Activated effector memory CD4-positive, alpha-beta T cell treated with Interleukin-2 at 50 U/mL for 16 hours (primary cell): ENCODE measurements at regions not wholly inside any gene's neighbourhood (a gene's known extent, or its start where the extent isn't known, plus 50 kb on each side); places are given as distances from the start of the nearest gene placed in this dataset.

Source experiments
- DNase-seq: peaks from one replicate; pipeline ENCODE4 v3.0.0-alpha.2; 2020

GRCh38 chr11:116641561-116642045, 131.2 kb downstream of the BUD13 start:
- no peak for DNase-seq

DNA sequence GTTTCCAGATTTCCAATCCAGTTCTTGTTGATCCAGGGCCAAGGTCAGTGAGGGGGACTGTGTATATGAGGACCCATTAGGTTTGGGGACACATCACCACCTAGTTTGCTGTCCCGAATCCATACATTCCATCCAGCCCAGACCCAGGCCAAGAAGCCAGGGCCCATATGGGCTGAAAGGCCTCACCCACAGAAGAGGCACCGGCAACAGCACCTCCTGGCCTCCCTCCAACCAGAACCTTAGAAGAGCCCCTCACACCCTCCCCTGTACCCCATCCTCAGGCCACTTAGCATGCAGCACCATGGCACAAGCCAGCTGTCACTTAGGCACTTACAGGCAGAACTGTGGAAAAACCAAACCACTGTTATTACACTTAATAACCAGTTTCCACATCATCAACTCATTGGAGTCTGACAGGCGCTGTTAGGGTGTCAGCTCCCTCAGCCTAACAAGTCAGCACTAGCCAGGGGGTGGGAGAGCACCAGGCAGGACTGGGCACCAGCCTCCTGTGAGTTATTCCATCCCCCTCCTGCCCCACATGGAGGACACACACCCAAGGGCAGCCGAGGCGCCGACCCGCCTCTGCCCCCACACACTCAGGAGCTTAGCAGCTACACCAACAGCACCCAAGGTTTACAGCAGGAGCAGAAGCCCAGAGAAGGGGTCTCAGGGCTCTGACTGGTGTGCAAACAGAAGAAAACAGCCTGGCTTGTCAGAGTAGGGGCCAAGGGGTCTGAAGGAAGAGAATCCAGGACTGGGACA, 132.0 kb downstream of the BUD13 start:
- no peak for DNase-seq

GRCh38 chr11:116638463-116638862, 134.3 kb downstream of the BUD13 start:
- DNase-seq, result no peak

GRCh38 chr11:116637766-116638165, 135.0 kb downstream of the BUD13 start:
- no peak for DNase-seq

GRCh38 chr11:116636341-116636929, 136.4 kb downstream of the BUD13 start:
- DNase-seq, result no peak

GRCh38 chr11:116631201-116631600, 141.6 kb downstream of the BUD13 start:
- no peak for DNase-seq

- DNase-seq, result no peak
These were observed 154.3 kb downstream of the BUD13 start for GRCh38 chr11:116618461-116618860.

GRCh38 chr11:116615211-116615865, 157.4 kb downstream of the BUD13 start:
- DNase-seq, result no peak

- no peak for DNase-seq
These were observed 158.2 kb downstream of the BUD13 start for GRCh38 chr11:116614306-116615210.

DNA sequence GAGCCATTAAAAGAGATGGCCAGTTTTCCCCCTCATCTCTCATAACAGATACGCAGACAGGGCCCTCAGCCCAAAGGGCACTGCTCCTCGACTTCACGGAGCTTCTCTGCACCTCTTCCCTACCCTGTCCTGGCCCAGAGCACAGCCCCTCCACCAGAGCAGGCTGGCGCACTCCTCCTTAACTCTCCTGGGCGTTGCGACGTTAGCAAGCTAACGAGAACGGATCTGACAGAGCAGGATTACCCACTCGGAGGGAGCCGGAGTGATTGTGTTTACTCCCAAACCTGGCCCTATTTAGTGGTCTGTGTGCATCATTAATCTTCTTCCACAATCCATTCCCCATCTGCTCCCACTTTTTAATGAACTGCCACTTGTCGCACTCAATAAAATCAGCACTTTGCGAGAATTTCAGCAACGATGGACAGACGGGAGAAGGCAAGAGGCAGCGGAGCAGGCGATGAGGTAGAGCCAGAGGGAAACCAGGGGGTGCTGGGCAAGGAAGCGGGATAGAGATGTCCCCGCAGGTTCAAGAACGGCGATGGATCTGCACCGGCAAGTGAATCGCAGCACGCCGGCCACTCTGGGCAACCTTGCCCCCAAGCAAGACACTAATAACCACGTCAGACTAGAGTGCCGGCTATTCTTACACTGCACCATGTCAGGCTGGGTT, 159.4 kb downstream of the BUD13 start:
- no peak for DNase-seq

- no peak for DNase-seq
These were observed 160.7 kb downstream of the BUD13 start for GRCh38 chr11:116611998-116612620.

GRCh38 chr11:116610190-116610589, 162.6 kb downstream of the BUD13 start:
- no peak for DNase-seq

- no peak for DNase-seq
These were observed 165.8 kb downstream of the BUD13 start for GRCh38 chr11:116607027-116607426.

GRCh38 chr11:116605543-116606459, 167.0 kb downstream of the BUD13 start:
- no peak for DNase-seq

DNA sequence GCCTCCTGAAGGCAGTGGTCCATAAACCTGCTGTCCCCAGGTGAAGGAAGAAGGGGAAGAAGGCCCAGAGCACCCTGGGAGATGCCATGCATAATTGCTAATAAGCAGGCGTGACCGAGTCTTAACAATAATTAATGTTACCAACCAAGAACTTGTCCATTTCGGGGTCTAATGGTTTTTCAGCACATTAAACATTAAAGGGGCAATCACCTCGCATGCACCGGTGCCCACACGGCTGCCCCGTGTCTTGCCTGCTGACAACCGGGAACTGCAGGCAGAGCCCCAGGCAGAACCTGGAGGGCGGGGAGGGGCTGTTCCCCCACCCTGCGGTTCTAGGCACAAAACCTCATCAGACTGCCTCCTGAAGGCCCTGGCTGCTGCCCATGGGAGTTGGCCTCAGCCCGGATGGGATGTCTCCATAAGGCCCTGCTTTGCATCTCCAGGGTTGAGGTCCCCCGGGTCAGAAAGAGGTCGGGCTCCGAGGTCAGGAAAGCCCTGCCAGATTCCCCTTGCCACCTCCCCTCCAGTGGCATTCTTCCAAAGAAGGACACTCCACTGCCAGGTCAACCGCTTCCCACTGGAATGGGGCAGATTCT, 169.0 kb downstream of the BUD13 start:
- DNase-seq, result no peak

- DNase-seq, result no peak
These were observed 170.2 kb downstream of the BUD13 start for GRCh38 chr11:116602637-116602942.

- no peak for DNase-seq
These were observed 170.8 kb downstream of the BUD13 start for GRCh38 chr11:116601814-116602636.

DNA sequence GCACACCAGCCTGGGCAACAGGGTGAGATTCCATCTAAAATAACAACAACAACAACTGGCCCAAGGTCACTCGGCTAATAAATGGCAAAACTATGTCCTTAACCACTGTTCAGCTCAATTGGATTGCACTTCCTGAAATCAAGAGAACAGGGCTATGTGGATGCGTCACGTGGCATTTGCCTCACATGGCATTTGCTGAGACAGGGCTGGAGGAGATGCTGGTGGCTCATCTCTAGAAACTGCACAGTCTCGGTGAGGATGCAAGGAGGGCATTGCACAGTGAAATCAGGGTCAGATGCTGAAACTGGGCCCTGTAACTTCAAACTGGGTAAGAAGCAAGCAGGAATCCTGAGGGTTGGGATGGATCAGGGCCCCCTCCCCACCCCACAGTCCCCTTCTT, 171.9 kb downstream of the BUD13 start:
- no peak for DNase-seq

- DNase-seq, result no peak
These were observed 174.2 kb downstream of the BUD13 start for GRCh38 chr11:116598556-116598955.

DNA sequence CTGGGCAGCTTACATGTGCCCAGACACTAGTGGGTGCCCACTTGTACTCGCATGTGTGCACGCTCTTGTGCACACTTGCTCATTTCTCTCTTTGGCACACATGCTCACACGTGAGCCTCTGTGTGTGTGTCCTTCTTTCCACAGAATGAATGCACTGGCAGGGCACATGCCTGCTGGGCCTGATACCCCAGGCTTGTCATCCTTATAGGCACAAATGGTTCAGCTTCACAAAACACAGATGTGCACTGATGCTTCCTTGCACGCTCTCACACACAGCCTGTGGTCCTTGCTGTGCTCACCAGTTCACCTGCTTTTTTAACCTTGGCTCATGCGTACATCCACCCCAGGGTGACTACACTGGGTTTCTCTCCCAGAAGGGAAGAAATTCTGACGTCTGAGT, 174.8 kb downstream of the BUD13 start:
- no peak for DNase-seq
